ENCODE measurements at regions not wholly inside any gene's neighbourhood (a gene's known extent, or its start where the extent isn't known, plus 50 kb on each side); places are given as distances from the start of the nearest gene placed in this dataset.
"Not testable (repeated sequence)": the region's sequence is repeated elsewhere in the genome, so short reads cannot be mapped to it uniquely, and the experiment has no call there.

GRCh38 chr1:148387122-148387948 is 95.8 kb downstream of the PPIAL4G start:
- not testable (repeated sequence) for FAIRE-seq; DNase-seq (ENCODE audit: low spot score in 2 of 2)

DNA sequence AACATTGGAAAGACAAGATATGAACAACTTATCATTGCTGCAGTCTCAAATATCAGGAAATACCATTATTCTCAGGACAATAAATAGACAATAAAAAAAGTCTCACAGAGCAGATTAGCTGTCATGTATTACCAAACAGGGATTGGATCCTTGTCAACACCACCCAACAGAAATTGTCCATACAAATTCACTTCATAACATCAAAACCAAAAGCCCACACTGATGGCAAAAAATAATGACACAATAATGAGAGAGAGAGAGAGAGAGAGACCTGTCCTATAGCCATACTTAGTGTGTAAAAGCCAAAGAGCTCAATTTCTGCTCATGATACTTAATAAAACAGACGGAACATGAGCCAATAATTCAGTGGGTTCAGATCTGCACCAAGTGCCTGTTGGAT is 96.5 kb downstream of the PPIAL4G start:
- no peak for DNase-seq (ENCODE audit: low spot score in 2 of 2)
- no peak for FAIRE-seq

DNA sequence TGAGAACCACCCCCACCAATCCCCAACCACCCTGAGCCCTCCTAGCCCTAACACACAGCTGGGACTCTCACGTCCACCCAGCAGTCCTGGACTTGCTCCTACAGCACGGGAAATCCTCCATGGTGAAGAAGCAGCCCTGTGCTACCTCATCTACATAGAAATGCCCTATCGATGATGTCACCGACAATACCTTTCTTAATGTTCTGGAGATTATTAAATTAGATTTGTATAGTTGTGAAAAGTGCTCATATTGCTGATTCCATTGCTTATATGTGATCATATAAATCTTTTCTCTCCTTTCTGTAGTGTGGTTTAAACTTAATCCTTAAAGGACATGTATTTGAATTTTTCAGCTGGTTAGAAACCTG is 97.1 kb downstream of the PPIAL4G start:
- not testable (repeated sequence) for DNase-seq (ENCODE audit: low spot score in 2 of 2); FAIRE-seq

GRCh38 chr1:148385371-148386030 is 97.6 kb downstream of the PPIAL4G start:
- FAIRE-seq (no peak), DNase-seq (ENCODE audit: low spot score in 2 of 2) (no peak)

DNA sequence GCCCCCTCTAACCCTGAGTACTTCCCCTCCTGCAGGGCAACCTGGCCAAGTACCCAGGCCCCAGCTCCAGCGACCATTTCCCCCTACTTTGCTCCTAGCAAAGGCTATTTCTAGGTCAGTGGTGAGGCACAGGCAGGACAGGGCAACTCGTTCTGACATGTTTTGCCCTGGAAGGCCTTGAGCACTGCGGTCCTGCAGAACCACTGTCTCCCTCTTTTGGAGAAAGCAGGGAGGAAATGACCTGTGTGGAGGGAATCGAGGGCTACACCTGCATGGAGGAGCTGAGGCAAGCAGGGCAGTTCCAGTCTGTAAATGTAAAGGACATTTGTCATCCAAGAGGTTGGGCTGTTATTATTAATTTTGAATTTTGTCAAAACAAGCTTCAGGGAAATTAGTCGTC is 99.1 kb downstream of the PPIAL4G start:
- DNase-seq (ENCODE audit: low spot score in 2 of 2) (no peak), FAIRE-seq (no peak)

DNA sequence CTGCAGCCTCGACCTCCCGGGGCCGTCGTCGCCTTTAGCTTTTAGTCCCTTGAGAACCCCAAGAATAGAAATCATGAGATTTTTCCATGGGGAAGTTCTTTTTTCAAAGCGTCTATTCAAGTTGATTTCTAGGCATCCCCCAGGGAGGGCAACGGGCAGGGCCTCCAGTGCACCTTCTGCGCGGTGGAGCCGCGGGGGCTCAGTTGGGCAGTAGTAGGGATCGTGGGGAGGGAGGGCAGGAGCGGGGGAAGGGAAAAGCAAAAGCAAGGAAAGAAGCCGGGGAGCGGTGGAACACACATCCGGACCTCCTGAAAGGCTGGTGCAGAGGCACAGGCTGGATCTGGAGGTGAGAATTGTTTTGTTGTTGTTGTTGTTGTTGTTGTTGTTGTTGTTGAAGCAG is 103.4 kb downstream of the PPIAL4G start:
- DNase-seq (ENCODE audit: low spot score in 2 of 2) (no peak), FAIRE-seq (no peak)

DNA sequence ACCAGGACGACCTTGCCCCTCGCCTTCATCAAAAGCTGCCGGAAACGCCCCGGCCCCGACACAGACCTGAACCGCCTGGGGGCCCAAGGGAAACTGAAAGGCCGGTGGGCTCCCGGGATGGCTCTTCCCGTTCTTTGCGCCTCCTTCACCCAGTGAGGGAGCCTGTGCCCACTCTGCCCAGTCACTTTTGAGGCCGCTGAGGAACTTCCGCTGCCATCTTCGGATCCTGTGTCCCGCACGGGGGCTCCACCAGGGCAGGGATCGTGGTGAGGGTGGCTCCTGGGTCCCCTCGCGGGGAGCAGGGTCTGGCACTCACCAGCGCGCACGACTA is 104.0 kb downstream of the PPIAL4G start:
- FAIRE-seq (no peak), DNase-seq (ENCODE audit: low spot score in 2 of 2) (no peak)

DNA sequence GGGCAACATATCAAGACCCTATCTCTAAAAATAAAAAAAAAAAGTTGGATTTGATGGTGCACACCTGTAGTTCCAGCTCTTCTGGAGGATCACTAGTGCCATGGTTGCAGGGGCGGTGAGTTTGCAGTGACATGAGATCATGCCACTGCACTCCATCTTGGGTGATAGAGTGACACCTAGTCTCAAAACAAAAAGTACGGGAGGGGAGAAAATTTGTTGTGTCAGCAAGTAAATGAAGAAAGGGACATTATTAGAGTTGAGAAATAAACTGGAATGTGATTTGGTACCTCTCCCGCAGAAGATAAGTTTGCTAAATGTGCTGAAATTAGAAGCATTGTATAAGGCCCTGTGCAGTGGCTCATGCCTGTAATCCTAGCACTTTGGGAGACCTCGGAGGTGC is 105.1 kb downstream of the PPIAL4G start:
- DNase-seq (ENCODE audit: low spot score in 2 of 2); FAIRE-seq: not testable (repeated sequence)

DNA sequence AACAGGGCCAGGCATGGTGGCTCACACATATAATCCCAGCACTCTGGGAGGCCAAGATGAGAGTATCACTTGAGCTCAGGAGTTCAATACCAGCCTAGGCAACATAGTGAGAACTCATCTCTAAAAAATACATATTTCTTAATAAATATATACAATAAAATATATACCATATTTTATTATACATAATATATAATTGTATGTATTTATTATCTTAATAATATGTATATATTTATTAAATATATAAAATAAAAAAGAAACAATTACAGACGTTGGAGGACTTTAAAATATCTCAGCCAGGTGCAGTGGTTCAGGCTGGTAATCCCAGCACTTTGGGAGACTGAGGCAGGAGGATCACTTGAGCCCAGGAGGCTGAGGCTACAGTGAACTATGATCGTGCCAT is 106.1 kb downstream of the PPIAL4G start:
- peak; percentile 34 for FAIRE-seq
- not testable (repeated sequence) for DNase-seq (ENCODE audit: low spot score in 2 of 2)

GRCh38 chr1:148374101-148374500 is 109.0 kb downstream of the PPIAL4G start:
- no peak for DNase-seq (ENCODE audit: low spot score in 2 of 2)
- no peak for FAIRE-seq

DNA sequence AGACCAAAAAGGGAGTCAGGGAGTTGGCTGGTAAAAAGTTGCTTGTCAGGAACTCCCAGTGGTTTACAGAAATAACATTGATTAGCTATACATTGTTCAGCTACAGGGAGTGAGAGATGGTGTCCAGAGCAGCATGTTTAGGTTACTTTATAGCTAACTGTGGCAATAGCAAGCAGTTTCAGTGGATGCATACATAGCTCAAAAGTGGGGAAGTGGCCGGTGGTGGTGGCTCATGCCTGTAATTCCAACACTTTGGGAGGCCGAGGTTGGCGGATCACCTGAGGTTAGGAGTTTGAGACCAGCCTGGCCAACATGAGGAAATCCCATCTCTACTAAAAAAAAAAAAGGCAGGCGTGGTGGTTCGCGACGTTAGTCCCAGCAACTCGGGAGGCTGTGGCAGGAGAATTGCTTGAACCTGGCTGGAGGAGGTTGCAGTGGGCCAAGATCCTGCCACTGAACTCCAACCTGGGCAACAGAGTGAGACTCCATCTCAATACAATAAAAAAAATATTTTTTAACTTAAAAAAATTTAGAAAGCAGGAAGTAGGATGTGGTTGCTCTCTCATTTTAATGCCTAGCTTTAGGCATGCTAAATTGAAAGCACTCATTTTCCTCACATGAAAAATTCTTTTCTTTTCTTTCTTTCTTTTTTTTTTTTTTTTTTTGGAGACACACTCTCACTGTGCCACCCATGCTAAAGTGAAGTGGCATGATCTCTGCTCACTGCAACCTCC is 109.7 kb downstream of the PPIAL4G start:
- FAIRE-seq: no peak
- no peak for DNase-seq (ENCODE audit: low spot score in 2 of 2)

GRCh38 chr1:148372731-148373130 is 110.4 kb downstream of the PPIAL4G start:
- FAIRE-seq (no peak), DNase-seq (ENCODE audit: low spot score in 2 of 2) (no peak)

GRCh38 chr1:148372051-148372726 is 110.9 kb downstream of the PPIAL4G start:
- not testable (repeated sequence) for FAIRE-seq; DNase-seq (ENCODE audit: low spot score in 2 of 2)

DNA sequence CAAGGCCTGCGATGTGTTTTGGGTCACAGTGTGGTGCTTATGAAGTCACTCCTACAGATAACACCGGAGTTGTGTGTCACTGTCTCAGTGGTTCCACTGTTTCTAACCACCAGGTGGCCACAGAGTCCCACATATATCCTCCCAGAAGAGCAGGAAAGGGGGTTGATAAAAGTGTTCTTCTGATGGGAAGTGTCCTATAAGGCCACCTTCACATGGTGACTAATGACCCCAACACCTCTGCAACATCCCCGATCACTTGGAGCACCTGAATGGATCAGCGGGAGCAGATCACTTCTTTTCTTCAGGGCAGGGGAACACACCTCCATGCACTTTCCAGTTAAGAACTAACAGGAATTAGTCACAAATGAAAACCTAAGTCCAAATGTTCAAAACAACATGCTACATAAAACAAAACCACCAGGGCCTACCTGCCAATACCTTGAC is 111.5 kb downstream of the PPIAL4G start:
- DNase-seq (ENCODE audit: low spot score in 2 of 2): peak; percentile 56 to 70
- FAIRE-seq: not testable (repeated sequence)

GRCh38 chr1:148370661-148371060 is 112.4 kb downstream of the PPIAL4G start:
- not testable (repeated sequence) for DNase-seq (ENCODE audit: low spot score in 2 of 2); FAIRE-seq

GRCh38 chr1:148367596-148367995 is 115.5 kb downstream of the PPIAL4G start:
- DNase-seq (ENCODE audit: low spot score in 2 of 2) (no peak), FAIRE-seq (no peak)

DNA sequence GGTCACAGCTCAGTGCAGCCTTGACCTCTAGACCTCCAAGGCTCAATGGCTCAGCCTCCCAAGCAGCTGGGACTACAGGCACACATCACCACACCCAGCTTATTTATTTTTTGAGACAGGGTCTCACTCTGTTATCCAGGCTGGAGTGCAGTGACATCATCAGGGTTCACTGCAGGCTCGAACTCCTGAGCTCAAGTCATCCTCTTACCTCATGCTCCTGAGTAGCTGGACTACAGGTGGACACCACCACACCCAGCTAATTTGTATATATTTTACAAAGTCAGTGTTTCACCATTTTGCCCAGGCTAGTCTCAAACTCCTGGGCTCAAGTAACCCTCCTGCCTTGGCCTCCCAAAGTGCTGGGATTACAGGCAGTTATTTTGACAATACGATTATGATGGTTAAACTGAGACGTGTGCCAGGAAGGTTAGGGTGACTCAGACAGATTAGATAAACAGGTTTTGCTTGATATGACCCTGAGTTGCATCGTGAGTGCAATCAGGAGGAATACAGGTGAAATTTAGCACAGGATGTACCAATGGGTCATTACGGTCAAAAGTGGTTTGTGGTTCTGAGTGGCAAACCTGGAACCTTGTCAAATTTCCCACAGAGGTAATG is 116.9 kb downstream of the PPIAL4G start:
- not testable (repeated sequence) for FAIRE-seq

GRCh38 chr1:148365151-148365550 is 118.0 kb downstream of the PPIAL4G start:
- not testable (repeated sequence) for FAIRE-seq; DNase-seq (ENCODE audit: low spot score in 2 of 2)

More for the DNA sequence above, 116.9 kb downstream of the PPIAL4G start:
- DNase-seq (ENCODE audit: low spot score in 2 of 2): not testable (repeated sequence)

GRCh38 chr1:148363979-148364378 is 119.1 kb downstream of the PPIAL4G start:
- FAIRE-seq; DNase-seq (ENCODE audit: low spot score in 2 of 2): not testable (repeated sequence)

- DNase-seq (ENCODE audit: low spot score in 2 of 2) (no peak), FAIRE-seq (no peak)
Observed at GRCh38 chr1:148363439-148363810, 119.7 kb downstream of the PPIAL4G start.

All from frontal cortex (tissue), 3 donors.